RWPE2 (cell line): ENCODE measurements at regions not wholly inside any gene's neighbourhood (a gene's known extent, or its start where the extent isn't known, plus 50 kb on each side); places are given as distances from the start of the nearest gene placed in this dataset.

Experiments
- ATAC-seq: fragments of 200-7000 bp; cut with Tn5 transposase; 3 replicates; pipeline ENCODE4 v1.9.1; 2021; ENCODE audit warnings: low read depth
- DNase-seq: peaks from one replicate; pipeline ENCODE4 v3.0.0-alpha.2; 2020; ENCODE audit warnings: low spot score
- H3K27ac ChIP-seq: fragments of 450-650 bp; 2 replicates; pipeline ENCODE4 v1.5.1; 2017; ENCODE audit warnings: mild to moderate bottlenecking; ENCODE audit not compliant: poor library complexity, severe bottlenecking
- H3K27me3 ChIP-seq: fragments of 250-450 bp; sonication (Bioruptor Pico); 2 replicates; pipeline ENCODE4 v1.5.1; 2021; ENCODE audit warnings: mild to moderate bottlenecking, moderate library complexity; ENCODE audit not compliant: insufficient read depth, poor library complexity, severe bottlenecking
- H3K36me3 ChIP-seq: fragments of 250-450 bp; sonication (Bioruptor Pico); 2 replicates; pipeline ENCODE4 v1.5.1; 2020; ENCODE audit warnings: low read depth, mild to moderate bottlenecking, moderate library complexity
- H3K4me1 ChIP-seq: fragments of 250-450 bp; sonication (Bioruptor Pico); 2 replicates; pipeline ENCODE4 v1.5.1; 2021; ENCODE audit warnings: mild to moderate bottlenecking, moderate library complexity; ENCODE audit not compliant: insufficient read depth, poor library complexity, severe bottlenecking
- H3K4me3 ChIP-seq: fragments of 250-450 bp; sonication (Bioruptor Pico); 2 replicates; pipeline ENCODE4 v1.5.1; 2021; ENCODE audit warnings: mild to moderate bottlenecking, moderate library complexity; ENCODE audit not compliant: severe bottlenecking
- H3K9me3 ChIP-seq: fragments of 250-450 bp; sonication (Bioruptor Pico); 2 replicates; pipeline ENCODE4 v1.5.1; 2021; ENCODE audit warnings: mild to moderate bottlenecking, moderate library complexity; ENCODE audit not compliant: severe bottlenecking
- TF ChIP-seq, protein P1 (sequence below): fragments of 450-650 bp; IDR thresholded peaks from one replicate; pipeline ENCODE4 v1.5.1; 2017; ENCODE audit warnings: mild to moderate bottlenecking, moderate library complexity; ENCODE audit not compliant: poor library complexity, severe bottlenecking

DNA sequence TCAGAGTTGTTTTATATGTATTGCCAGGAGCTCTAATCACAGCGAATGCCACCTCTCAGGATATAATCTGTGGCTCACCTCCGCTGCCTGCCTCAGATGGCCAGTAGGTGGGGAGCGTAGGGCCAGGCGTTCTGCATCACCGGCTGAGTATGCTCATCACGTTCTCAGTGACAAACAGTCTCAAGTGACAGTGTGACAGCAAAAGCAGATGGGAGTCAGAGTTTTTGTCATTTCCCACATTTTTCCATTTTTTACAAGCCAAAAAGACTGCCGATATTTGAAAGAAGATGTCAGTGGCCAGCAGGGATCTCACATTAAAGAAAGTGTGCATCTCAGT, 208.7 kb downstream of the ALDH8A1 start:
- no peak for ATAC-seq
- H3K27ac ChIP-seq: no peak overlapping the region

DNA sequence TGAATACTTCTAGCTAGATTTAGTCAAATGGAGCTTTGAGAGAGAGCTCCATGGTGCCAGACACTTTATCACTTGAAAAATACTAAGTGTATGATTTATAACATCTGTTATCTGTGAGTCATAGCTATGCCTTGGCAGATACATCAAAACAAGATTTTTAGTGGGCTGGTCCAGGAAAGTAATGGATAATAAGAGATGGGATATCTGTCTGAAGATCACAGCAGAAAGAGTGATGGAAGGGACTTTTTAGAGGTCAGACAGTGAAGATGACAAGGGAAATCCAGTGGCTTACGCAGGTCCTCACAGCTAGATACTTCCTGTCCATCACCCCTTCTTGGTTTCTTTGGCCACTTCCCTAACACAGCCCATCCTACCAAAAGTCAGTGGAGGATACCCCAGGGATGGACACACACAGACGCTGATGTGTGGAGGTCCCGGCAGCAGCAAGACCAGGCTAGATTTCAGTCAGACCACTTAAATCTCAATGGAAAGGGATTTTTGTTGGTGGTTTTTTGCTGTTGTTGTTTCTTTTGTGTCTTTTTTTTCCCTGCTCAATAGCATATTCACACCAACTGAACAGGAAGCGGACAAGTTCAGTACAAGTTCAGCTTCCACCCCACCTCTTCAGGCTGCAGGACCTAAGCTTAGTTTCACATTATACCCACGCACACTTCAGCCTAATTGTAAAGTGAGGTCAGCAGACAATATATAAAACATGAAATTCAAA, 209.3 kb downstream of the ALDH8A1 start:
- Histone ChIP-seq H3K27me3 (no peaks in the 10 kb centered on the region), H3K27ac (peak overlapping the region; percentile 75), H3K4me1 (peaks cover 21% of the 10 kb centered on the region), H3K9me3 (no peaks in the 10 kb centered on the region), H3K36me3 (no peaks in the 10 kb centered on the region), H3K4me3 (no peak overlapping the region)
- DNase-seq (no peak), ATAC-seq (peak; percentile 52)
- TF ChIP-seq, protein P1, sequence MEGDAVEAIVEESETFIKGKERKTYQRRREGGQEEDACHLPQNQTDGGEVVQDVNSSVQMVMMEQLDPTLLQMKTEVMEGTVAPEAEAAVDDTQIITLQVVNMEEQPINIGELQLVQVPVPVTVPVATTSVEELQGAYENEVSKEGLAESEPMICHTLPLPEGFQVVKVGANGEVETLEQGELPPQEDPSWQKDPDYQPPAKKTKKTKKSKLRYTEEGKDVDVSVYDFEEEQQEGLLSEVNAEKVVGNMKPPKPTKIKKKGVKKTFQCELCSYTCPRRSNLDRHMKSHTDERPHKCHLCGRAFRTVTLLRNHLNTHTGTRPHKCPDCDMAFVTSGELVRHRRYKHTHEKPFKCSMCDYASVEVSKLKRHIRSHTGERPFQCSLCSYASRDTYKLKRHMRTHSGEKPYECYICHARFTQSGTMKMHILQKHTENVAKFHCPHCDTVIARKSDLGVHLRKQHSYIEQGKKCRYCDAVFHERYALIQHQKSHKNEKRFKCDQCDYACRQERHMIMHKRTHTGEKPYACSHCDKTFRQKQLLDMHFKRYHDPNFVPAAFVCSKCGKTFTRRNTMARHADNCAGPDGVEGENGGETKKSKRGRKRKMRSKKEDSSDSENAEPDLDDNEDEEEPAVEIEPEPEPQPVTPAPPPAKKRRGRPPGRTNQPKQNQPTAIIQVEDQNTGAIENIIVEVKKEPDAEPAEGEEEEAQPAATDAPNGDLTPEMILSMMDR: no peak

More for the DNA sequence above, 208.7 kb downstream of the ALDH8A1 start:
- Histone ChIP-seq H3K4me1 (peaks cover 21% of the 10 kb centered on the region), H3K4me3 (no peak overlapping the region), H3K36me3 (no peaks in the 10 kb centered on the region), H3K9me3 (no peaks in the 10 kb centered on the region), H3K27me3 (no peaks in the 10 kb centered on the region)
- TF ChIP-seq, protein P1: no peak
- DNase-seq: no peak

DNA sequence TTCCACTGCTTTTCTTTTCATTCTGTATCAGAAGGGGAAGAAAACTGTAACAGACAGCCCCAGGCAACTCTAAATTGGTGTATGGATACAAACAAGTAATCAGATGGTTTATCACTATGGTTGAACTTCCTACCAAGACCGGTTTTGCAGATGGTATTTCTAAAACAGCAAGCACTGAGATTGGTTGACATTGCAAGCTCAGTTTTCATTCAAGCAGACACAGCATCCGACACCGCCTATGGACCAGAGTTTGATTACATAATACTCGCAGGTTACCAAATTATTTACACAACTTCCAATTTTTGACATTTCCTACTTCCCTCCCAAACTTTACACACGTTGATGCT, 209.9 kb downstream of the ALDH8A1 start:
- ATAC-seq: no peak
- H3K27me3 ChIP-seq: no peaks in the 10 kb centered on the region
- H3K4me1 ChIP-seq: peaks cover 21% of the 10 kb centered on the region
- no peaks in the 10 kb centered on the region for H3K36me3 ChIP-seq
- H3K4me3 ChIP-seq: no peak overlapping the region
- H3K27ac ChIP-seq: peak overlapping the region; percentile 75
- TF ChIP-seq, protein P1: no peak
- H3K9me3 ChIP-seq: no peaks in the 10 kb centered on the region
- DNase-seq: no peak

DNA sequence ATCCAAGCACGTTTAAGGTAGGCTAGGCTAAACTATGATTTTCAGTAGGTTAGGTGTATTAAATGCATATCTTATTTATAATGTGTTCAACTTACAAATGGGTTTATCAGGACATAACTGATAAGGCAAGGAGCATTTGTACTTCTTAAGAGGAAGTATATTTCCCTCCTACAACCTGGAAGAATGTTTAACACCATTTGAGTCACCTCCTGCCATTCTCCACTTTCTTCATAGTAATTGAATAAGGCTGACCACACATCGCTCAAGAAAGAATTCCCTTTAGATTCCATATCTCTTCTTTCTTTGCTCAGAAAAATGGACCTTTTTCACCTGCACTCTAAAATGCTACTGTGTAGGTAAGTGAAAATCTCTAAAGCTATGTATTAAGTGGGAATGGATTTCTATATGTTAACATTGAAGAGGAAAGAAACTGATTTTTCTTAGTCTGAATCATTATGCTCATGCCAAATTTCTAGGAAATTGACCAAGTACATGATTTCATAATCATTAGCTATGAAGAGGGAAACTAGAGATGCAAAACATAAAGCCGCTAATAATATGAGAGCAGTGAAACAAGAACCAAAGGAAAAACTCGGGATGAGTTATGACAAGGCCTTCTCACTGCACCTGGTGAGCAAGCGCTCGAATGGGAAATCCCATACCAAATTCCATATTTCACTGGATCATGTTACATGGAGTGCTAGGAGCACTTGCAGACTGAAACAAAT, 210.4 kb downstream of the ALDH8A1 start:
- TF ChIP-seq, protein P1: no peak
- peaks cover 21% of the 10 kb centered on the region for H3K4me1 ChIP-seq
- no peak overlapping the region for H3K4me3 ChIP-seq
- H3K9me3 ChIP-seq: no peaks in the 10 kb centered on the region
- no peak for DNase-seq
- ATAC-seq: peak; percentile 92
- H3K27me3 ChIP-seq: no peaks in the 10 kb centered on the region
- H3K27ac ChIP-seq: peak overlapping the region; percentile 75
- no peaks in the 10 kb centered on the region for H3K36me3 ChIP-seq
